Activated CD4-positive, alpha-beta T cell treated with anti-CD3 and anti-CD28 coated beads for 36 hours (primary cell): ENCODE measurements at regions not wholly inside any gene's neighbourhood (a gene's known extent, or its start where the extent isn't known, plus 50 kb on each side); places are given as distances from the start of the nearest gene placed in this dataset.

Source experiments
- ATAC-seq: fragments of 200-7000 bp; cut with Tn5 transposase; one replicate; pipeline ENCODE4 v1.10.0; 2021; ENCODE audit warnings: mild to moderate bottlenecking, moderate library complexity
- CTCF ChIA-PET: fragments of 350-600 bp; sonication (Branson Sonifier 250); formaldehyde crosslinking; loops from one replicate; lab custom pipeline; 2021; ENCODE audit warnings: antibody characterized with exemption; lab: Charles Lee
- POLR2A ChIA-PET: fragments of 350-600 bp; sonication (Branson Sonifier 250); formaldehyde crosslinking; loops from one replicate; lab custom pipeline; 2021; ENCODE audit warnings: antibody characterized with exemption, inconsistent platforms; lab: Charles Lee
- DNase-seq: peaks from one replicate; pipeline ENCODE4 v3.0.0-alpha.2; 2020
- H3K27ac Mint-ChIP-seq: one replicate; pipeline ENCODE4 v1.8.0; 2021; ENCODE audit warnings: mixed read lengths
- H3K27me3 Mint-ChIP-seq: one replicate; pipeline ENCODE4 v1.8.0; 2021; ENCODE audit warnings: mixed read lengths
- H3K36me3 Mint-ChIP-seq: one replicate; pipeline ENCODE4 v1.8.0; 2021; ENCODE audit warnings: low read depth, mixed read lengths
- H3K4me1 Mint-ChIP-seq: one replicate; pipeline ENCODE4 v1.8.0; 2021; ENCODE audit warnings: mixed read lengths
- H3K4me3 Mint-ChIP-seq: one replicate; pipeline ENCODE4 v1.8.0; 2021; ENCODE audit warnings: mild to moderate bottlenecking, moderate library complexity, mixed read lengths
- H3K9me3 Mint-ChIP-seq: one replicate; pipeline ENCODE4 v1.8.0; 2021; ENCODE audit warnings: low read depth, mixed read lengths
- intact Hi-C, 2 experiments: fragments of 100-400 bp; cut with DNase I in 1 of 2; cut with micrococcal nuclease in 1 of 2; formaldehyde crosslinking; loops; one replicate each; pipeline versions ENCODE4 v1.14.2 to v1.15.1; 2022 to 2024; cut with DNase I, micrococcal nuclease

DNA sequence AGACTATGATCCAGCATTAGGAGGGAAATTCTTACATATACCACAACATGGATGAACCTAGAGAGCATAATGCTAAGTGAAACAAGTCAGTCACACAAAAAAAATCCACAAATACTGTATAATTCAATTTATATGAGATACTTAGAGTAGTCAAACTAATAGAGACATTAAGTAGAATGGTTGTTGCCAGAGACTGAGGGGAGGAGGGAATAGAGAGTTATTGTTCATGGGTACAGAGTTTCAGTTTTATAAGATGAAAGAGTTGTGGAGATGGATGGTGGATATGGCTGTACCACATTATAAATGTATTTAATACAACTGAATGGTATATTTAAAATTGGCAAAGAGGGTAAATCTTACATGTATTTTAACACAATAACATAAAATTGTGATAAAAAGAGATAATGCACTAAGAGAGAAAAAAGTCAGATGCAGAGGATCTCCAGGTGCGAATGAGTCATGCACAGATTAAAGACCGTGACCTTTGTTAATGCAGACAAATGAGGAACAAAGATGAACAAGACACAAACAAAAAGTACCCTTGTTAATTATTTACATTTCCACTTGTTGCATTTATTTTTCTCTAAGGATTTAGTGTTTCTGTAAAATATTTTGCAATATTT is 541.7 kb upstream of the MEX3C start:
- DNase-seq (no peak), ATAC-seq (no peak)
- CTCF ChIA-PET = no interaction called here
- Mint-ChIP-seq H3K27ac (no peak overlapping the region), H3K9me3 (no peaks in the 10 kb centered on the region), H3K27me3 (peaks cover 5% of the 10 kb centered on the region), H3K4me1 (no peaks in the 10 kb centered on the region), H3K4me3 (no peak overlapping the region), H3K36me3 (no peaks in the 10 kb centered on the region)
- intact Hi-C loops = no loop called here
- POLR2A ChIA-PET = no interaction called here

DNA sequence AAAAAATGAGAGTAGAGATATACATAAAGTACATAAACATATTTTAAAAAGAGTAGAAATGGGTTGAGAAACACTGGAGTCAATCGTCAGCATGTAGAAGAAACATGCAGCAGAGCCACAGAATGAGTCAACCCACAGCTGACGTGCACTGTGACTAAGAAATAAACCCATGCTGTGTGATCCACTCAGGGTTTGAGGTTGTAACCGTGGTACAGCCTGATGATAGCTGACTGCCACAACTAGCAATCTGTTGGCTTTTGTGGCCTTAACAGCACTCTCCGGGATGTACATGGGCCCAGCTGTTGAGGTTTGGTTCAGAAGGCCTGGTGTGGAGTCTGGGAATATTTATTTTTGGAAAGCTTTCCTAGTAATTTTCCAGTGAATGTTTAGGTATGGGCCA is 554.4 kb upstream of the MEX3C start:
- ChIA-PET POLR2A (no interaction called here), CTCF (no interaction called here)
- Mint-ChIP-seq H3K36me3 (no peaks in the 10 kb centered on the region), H3K27ac (no peak overlapping the region), H3K4me3 (no peak overlapping the region), H3K27me3 (peaks cover 2% of the 10 kb centered on the region), H3K4me1 (no peaks in the 10 kb centered on the region), H3K9me3 (no peaks in the 10 kb centered on the region)
- ATAC-seq (no peak), DNase-seq (no peak)
- intact Hi-C loops = no loop called here

DNA sequence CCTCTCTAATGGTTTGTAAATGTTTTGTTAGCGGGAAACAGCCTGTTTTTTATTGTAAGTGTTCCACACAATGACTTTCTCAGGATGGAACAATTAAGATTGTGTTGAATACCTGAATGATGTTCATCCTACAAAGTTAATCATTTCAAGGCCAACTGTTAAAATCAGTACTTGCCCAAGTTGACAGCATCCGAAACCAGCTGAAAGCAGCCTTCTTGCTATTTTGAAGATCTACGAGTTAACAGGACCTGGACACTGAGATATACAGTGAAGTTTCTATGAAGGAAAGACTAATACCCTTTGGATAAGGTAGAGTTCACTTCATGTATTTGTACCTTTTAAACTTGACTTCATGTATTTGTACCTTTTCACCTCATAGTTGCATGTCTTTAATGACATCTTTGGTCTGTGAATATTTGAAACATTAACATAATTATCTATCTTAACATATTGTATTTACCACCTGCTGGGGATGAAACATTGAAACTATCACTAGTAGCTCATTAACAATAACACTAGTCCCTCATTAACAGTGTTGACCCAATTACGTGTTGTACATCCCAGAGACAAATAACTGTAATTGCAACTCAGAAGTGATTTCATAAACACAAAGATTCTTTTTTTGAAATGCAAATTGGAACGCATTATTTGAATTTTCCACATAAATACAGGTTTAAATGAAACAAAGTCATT is 556.0 kb upstream of the MEX3C start:
- CTCF ChIA-PET = no interaction called here
- POLR2A ChIA-PET = no interaction called here
- ATAC-seq (no peak), DNase-seq (no peak)
- Mint-ChIP-seq H3K9me3 (no peaks in the 10 kb centered on the region), H3K27me3 (peaks cover 2% of the 10 kb centered on the region), H3K4me3 (no peak overlapping the region), H3K4me1 (no peaks in the 10 kb centered on the region), H3K27ac (no peak overlapping the region), H3K36me3 (no peaks in the 10 kb centered on the region)
- intact Hi-C loops = no loop called here

DNA sequence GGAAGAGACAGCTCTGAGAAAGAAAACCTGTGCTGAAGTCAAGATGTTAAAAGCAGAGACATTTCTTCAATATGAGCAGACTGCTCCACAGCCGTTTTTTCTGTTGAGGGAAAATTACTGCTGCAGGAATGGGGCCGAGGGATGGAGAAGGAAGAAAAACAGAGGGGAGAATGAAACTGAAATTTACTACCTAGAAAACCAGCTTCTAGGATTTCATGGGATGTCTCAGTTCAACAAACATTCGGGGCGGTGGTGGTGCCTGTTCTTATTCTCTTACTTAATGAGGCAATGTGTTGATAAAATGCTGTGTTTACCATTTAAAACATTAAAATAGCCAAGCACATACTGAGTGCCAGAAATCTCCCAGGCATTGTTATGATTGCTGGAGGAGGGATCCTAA is 557.1 kb upstream of the MEX3C start:
- Mint-ChIP-seq H3K36me3 (no peaks in the 10 kb centered on the region), H3K9me3 (no peaks in the 10 kb centered on the region), H3K27ac (no peak overlapping the region), H3K4me3 (no peak overlapping the region), H3K27me3 (peaks cover 2% of the 10 kb centered on the region), H3K4me1 (no peaks in the 10 kb centered on the region)
- ATAC-seq (no peak), DNase-seq (no peak)
- CTCF ChIA-PET = no interaction called here
- POLR2A ChIA-PET = no interaction called here
- intact Hi-C loops = no loop called here

DNA sequence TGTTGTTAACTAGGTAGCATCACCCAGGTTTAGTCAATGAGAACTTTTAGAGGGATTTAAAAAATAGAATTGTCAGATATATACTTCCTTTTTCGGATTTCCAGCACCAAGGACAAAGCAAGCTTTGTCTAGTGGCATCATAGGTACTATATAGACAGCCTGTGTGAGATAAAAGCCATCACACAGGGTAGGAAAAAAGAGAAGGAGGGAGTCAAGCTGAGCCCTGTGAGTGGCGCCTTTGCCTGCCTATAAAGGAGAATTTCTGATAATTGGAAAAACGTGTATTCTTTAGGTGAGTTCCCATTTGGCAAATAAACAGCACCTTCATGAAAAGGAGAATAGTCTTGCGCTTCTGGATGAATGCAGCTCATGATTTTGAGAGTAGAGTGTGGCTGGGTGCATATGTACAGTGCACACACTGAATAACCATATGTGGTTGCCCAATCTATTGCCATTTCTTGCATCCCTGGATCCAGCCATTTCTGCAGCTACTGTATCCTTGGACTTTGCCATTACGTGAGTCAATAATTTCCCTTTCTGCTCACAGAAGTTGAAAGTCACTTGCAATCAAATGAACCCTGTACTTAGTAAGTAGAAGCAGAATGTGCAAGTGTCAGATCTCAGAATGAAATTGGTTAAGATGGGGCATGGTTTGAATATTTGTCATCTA is 559.9 kb upstream of the MEX3C start:
- intact Hi-C loops = no loop called here
- ATAC-seq (no peak), DNase-seq (no peak)
- H3K9me3 Mint-ChIP-seq = no peaks in the 10 kb centered on the region
- H3K27me3 Mint-ChIP-seq = no peaks in the 10 kb centered on the region
- H3K27ac Mint-ChIP-seq = no peak overlapping the region
- CTCF ChIA-PET = no interaction called here
- POLR2A ChIA-PET = no interaction called here
- H3K36me3 Mint-ChIP-seq = no peaks in the 10 kb centered on the region
- no peak overlapping the region for H3K4me3 Mint-ChIP-seq
- H3K4me1 Mint-ChIP-seq = no peaks in the 10 kb centered on the region

DNA sequence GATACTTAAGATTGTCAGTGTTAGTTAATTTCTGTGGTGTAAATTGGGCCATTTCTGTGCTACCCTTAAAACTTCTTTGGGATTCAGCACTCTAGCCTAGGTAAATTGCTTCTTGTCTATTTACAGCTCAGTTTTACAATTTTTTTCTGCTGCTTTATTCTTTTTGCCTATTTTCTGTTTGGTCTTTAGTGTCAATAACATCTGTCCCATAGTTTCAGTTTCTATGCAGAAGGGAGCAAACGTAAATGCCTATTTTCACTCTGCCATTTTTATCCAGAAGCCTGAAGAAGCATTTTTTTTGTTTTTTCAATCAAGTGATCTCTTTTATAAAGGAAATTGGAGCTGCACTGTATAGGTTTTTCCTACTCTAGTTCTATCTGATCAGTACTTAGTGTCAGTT is 564.9 kb upstream of the MEX3C start:
- H3K4me3 Mint-ChIP-seq = no peak overlapping the region
- DNase-seq (no peak), ATAC-seq (no peak)
- H3K36me3 Mint-ChIP-seq = no peaks in the 10 kb centered on the region
- ChIA-PET POLR2A (no interaction called here), CTCF (no interaction called here)
- H3K27ac Mint-ChIP-seq = no peak overlapping the region
- H3K9me3 Mint-ChIP-seq = no peaks in the 10 kb centered on the region
- H3K27me3 Mint-ChIP-seq = no peaks in the 10 kb centered on the region
- no peaks in the 10 kb centered on the region for H3K4me1 Mint-ChIP-seq
- intact Hi-C loops = no loop called here

DNA sequence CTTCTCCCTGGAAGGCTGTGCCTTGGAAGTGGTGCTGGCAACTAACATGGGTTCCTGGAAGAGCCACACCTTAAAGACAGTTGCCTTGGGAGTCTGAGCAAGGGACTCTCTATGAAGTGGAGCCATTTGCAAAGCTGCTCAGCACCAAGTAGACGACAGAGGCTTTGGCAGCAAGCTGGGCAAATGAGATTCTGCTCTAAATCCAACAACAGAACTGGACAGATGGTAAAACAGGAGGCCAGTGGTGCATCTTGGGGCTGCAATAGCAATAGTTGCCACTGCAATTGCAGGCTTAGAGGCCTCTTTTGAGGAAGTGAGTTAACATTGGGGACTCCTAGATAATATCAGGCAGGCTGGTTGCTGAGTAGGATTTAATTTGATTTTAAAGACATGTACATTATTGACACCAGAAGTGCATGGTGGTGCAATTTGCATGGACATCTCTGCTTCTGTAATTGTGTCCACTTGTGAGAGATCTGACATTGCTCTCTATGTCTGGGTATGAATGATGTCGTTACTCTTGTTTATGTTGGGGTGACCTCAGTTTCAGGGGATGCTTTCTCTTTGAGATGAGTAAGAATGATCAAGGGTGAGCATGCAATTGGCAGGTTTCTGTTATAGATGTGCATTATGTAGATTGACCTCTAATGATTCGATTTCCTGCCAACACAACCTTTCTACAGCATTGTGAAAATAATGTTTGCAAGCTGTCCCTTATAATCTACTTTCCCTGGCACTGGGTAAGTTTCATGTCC is 568.3 kb upstream of the MEX3C start:
- H3K36me3 Mint-ChIP-seq = no peaks in the 10 kb centered on the region
- ATAC-seq = no peak
- H3K27me3 Mint-ChIP-seq = no peaks in the 10 kb centered on the region
- H3K4me3 Mint-ChIP-seq = no peak overlapping the region
- no peaks in the 10 kb centered on the region for H3K4me1 Mint-ChIP-seq
- DNase-seq = no peak
- CTCF ChIA-PET = no interaction called here
- H3K9me3 Mint-ChIP-seq = no peaks in the 10 kb centered on the region
- POLR2A ChIA-PET = no interaction called here
- H3K27ac Mint-ChIP-seq = no peak overlapping the region
- intact Hi-C loops = no loop called here

DNA sequence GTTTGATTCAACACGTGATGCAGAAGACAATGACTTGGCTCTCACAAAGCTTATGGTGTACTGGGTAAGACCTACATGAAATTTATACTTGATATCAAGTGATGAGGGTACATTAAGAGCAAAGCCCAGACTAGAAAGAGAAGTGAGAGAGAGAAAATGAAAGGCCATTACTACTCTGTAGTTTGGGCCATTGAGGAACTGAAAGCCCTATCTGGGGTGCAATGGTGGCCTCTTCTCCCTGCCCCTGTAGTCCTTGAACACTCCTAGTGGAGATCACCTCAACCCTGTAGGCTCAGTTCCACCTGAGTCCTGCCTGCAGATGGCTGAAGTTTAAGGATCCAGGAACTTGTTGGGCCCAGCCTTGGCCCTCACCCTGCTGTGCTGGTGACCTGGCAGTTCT is 569.8 kb upstream of the MEX3C start:
- intact Hi-C loops = no loop called here
- H3K9me3 Mint-ChIP-seq = no peaks in the 10 kb centered on the region
- CTCF ChIA-PET = no interaction called here

DNA sequence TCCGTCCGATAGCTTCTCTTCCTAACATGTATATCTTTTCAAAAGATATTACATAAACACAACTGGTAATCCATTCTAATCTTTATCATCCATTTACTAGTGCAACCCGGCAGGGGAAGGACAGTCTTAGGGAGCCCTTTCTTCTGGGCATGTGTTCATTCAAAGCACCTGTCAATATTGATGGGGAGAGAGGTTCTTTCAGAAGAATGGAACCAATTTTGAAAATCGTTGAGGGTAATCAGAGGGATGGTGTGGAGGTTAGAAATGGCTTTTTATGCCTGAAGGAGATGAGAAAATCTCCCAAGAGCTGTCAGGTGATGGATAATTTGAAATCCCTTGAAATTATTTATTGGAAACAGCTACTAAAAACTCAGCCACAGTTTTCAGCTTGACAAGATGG is 561.9 kb upstream of the DCC start:
- ATAC-seq = no peak
- Mint-ChIP-seq H3K27me3 (no peaks in the 10 kb centered on the region), H3K9me3 (no peaks in the 10 kb centered on the region), H3K27ac (no peak overlapping the region), H3K4me1 (no peaks in the 10 kb centered on the region), H3K4me3 (no peak overlapping the region), H3K36me3 (no peaks in the 10 kb centered on the region)
- intact Hi-C loops = no loop called here
- DNase-seq = no peak
- CTCF ChIA-PET = no interaction called here
- POLR2A ChIA-PET = no interaction called here

More for the DNA sequence above, 569.8 kb upstream of the MEX3C start:
- DNase-seq = no peak
- H3K27me3 Mint-ChIP-seq = peaks cover under 1% of the 10 kb centered on the region
- H3K36me3 Mint-ChIP-seq = no peaks in the 10 kb centered on the region
- POLR2A ChIA-PET = no interaction called here
- no peak overlapping the region for H3K27ac Mint-ChIP-seq
- ATAC-seq = no peak
- no peaks in the 10 kb centered on the region for H3K4me1 Mint-ChIP-seq
- no peak overlapping the region for H3K4me3 Mint-ChIP-seq

DNA sequence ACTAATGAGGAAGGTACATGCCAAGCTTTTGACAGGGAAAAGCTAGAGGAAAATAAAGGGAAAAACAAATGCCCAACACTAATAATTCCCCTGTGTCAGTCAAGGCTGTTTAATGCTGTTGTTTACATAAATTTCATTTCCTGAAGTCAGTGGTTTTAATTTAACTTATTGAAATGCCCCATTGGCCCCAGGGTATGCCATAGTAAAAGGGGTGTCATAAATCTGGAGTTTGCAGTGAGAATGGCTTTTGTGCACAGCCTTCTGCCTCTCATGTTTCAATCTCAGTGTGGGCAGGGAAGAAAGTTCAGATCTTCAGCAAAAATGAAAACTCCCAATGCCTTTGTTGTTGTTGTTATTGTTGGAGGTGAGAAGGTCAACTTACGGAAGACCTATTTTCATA is 550.1 kb upstream of the DCC start:
- intact Hi-C loops = no loop called here
- ChIA-PET CTCF (interaction anchor here (0.6 kb wide), 1 partner anchor 370 kb away, joined by 3 read pairs; no protein-coding TSS in a partner anchor), POLR2A (no interaction called here)
- ATAC-seq (no peak), DNase-seq (no peak)
- Mint-ChIP-seq H3K4me1 (no peaks in the 10 kb centered on the region), H3K36me3 (no peaks in the 10 kb centered on the region), H3K27ac (no peak overlapping the region), H3K27me3 (no peaks in the 10 kb centered on the region), H3K9me3 (no peaks in the 10 kb centered on the region), H3K4me3 (no peak overlapping the region)

DNA sequence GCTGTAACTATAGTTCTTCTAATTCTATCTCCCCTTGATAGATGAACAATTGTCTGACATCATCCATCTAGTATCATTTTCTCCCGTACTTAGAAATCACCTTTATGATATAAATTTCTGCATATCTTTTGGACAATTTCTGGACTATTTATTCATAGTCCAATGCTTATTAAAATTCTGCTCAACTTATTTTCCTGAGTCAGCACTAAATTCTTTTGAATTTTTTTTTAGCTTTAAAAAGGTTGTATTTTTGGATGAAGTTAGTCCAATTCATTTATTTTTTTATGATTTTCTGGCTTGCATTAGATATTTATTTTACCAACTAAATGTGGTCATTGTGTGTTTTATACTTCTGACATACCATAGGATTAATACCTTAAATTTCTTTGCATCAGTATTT is 538.5 kb upstream of the DCC start:
- Mint-ChIP-seq H3K9me3 (no peaks in the 10 kb centered on the region), H3K36me3 (no peaks in the 10 kb centered on the region), H3K27ac (no peak overlapping the region), H3K27me3 (no peaks in the 10 kb centered on the region), H3K4me3 (no peak overlapping the region), H3K4me1 (no peaks in the 10 kb centered on the region)
- intact Hi-C loops = no loop called here
- ChIA-PET CTCF (no interaction called here), POLR2A (no interaction called here)
- no peak for ATAC-seq
- no peak for DNase-seq
